Astrocyte (in vitro differentiated cells and primary cell): ENCODE measurements at regions not wholly inside any gene's neighbourhood (a gene's known extent, or its start where the extent isn't known, plus 50 kb on each side); places are given as distances from the start of the nearest gene placed in this dataset.
A peak's percentile ranks its signal among the peaks of the same experiment; 100 is the strongest.
"Not testable (repeated sequence)": the region's sequence is repeated elsewhere in the genome, so short reads cannot be mapped to it uniquely, and the experiment has no call there.

Experiments
- DNase-seq: peaks from one replicate; pipeline ENCODE4 v3.0.0-alpha.2; 2010; ENCODE audit warnings: low read depth
- FAIRE-seq: peaks from 2 replicates; lab custom pipeline; 2011; peaks lifted over from hg19 to GRCh38; lab: Jason Lieb, UNC
- H2AFZ ChIP-seq: 2 replicates; pipeline ENCODE4 v1.6.0; 2012; ENCODE audit warnings: low read depth, low read length, inconsistent platforms
- H3K27ac ChIP-seq: 2 replicates; pipeline ENCODE4 v1.5.1; 2011; ENCODE audit warnings: low read depth, low read length, inconsistent platforms
- H3K27me3 ChIP-seq: 2 replicates; pipeline ENCODE4 v1.6.0; 2011; ENCODE audit warnings: low read length, inconsistent platforms; ENCODE audit not compliant: insufficient read depth
- H3K36me3 ChIP-seq: 2 replicates; pipeline ENCODE4 v1.5.1; 2011; ENCODE audit warnings: low read length, inconsistent platforms; ENCODE audit not compliant: insufficient read depth
- H3K4me1 ChIP-seq: 2 replicates; pipeline ENCODE4 v1.5.1; 2011; ENCODE audit warnings: low read length, inconsistent platforms; ENCODE audit not compliant: insufficient read depth
- H3K4me2 ChIP-seq: 2 replicates; pipeline ENCODE4 v1.6.0; 2012; ENCODE audit warnings: low read length, inconsistent platforms
- H3K4me3 ChIP-seq: 2 replicates; pipeline ENCODE4 v1.5.1; 2011; ENCODE audit warnings: low read depth, mild to moderate bottlenecking, low read length, inconsistent platforms; ENCODE audit not compliant: insufficient read depth
- H3K79me2 ChIP-seq: 2 replicates; pipeline ENCODE4 v1.6.0; 2012; ENCODE audit warnings: mild to moderate bottlenecking, low read length, inconsistent platforms; ENCODE audit not compliant: insufficient read depth
- H3K9ac ChIP-seq: 2 replicates; pipeline ENCODE4 v1.6.0; 2012; ENCODE audit warnings: mild to moderate bottlenecking, low read length, inconsistent platforms
- H3K9me3 ChIP-seq: 2 replicates; pipeline ENCODE4 v1.5.1; 2012; ENCODE audit warnings: low read depth, mild to moderate bottlenecking, low read length, inconsistent platforms; ENCODE audit not compliant: insufficient read depth
- H4K20me1 ChIP-seq: 2 replicates; pipeline ENCODE4 v1.6.0; 2012; ENCODE audit warnings: low read length, inconsistent platforms; ENCODE audit not compliant: insufficient read depth
- H3K27ac Mint-ChIP-seq: one replicate; pipeline ENCODE4 v1.8.0; 2021; ENCODE audit warnings: mild to moderate bottlenecking, mixed read lengths; ENCODE audit not compliant: unreplicated experiment
- H3K27me3 Mint-ChIP-seq: one replicate; pipeline ENCODE4 v1.8.0; 2021; ENCODE audit warnings: low read depth, mixed read lengths; ENCODE audit not compliant: unreplicated experiment
- H3K36me3 Mint-ChIP-seq: one replicate; pipeline ENCODE4 v1.8.0; 2021; ENCODE audit warnings: low read depth, mixed read lengths; ENCODE audit not compliant: unreplicated experiment
- H3K4me1 Mint-ChIP-seq: one replicate; pipeline ENCODE4 v1.8.0; 2021; ENCODE audit warnings: low read depth, mixed read lengths; ENCODE audit not compliant: unreplicated experiment
- H3K4me3 Mint-ChIP-seq: one replicate; pipeline ENCODE4 v1.8.0; 2021; ENCODE audit warnings: mild to moderate bottlenecking, moderate library complexity, mixed read lengths; ENCODE audit not compliant: unreplicated experiment
- H3K9me3 Mint-ChIP-seq: one replicate; pipeline ENCODE4 v1.8.0; 2021; ENCODE audit warnings: mild to moderate bottlenecking, mixed read lengths; ENCODE audit not compliant: unreplicated experiment
- CTCF ChIP-seq: IDR thresholded peaks from 2 replicates; pipeline ENCODE4 v1.5.1; 2011; ENCODE audit warnings: low read depth, mild to moderate bottlenecking, inconsistent platforms, low read length, moderate library complexity; ENCODE audit not compliant: insufficient read depth
- EZH2 ChIP-seq: IDR thresholded peaks from 2 replicates; pipeline ENCODE4 v1.6.1; 2012; ENCODE audit warnings: mild to moderate bottlenecking, low read length, inconsistent platforms; ENCODE audit not compliant: insufficient read depth

GRCh38 chr13:80821466-80821865, 480.5 kb upstream of the SPRY2 start:
- Mint-ChIP-seq H3K4me3 (no peak overlapping the region), H3K9me3 (no peaks in the 10 kb centered on the region), H3K36me3 (no peaks in the 10 kb centered on the region), H3K27ac (peak overlapping the region; percentile 88), H3K27me3 (no peaks in the 10 kb centered on the region), H3K4me1 (peaks cover 14% of the 10 kb centered on the region)
- no peaks in the 10 kb centered on the region for H3K9me3 ChIP-seq
- no peaks in the 10 kb centered on the region for H3K27me3 ChIP-seq
- no peak overlapping the region for H3K4me2 ChIP-seq
- H3K27ac ChIP-seq: no peak overlapping the region
- H3K36me3 ChIP-seq: no peaks in the 10 kb centered on the region
- no peaks in the 10 kb centered on the region for H3K4me1 ChIP-seq
- no peaks in the 10 kb centered on the region for H4K20me1 ChIP-seq
- no peak overlapping the region for H2AFZ ChIP-seq
- TF ChIP-seq CTCF (no peak), EZH2 (no peak)
- no peak for DNase-seq
- H3K4me3 ChIP-seq: no peak overlapping the region
- FAIRE-seq: no peak
- no peak overlapping the region for H3K9ac ChIP-seq
- no peaks in the 10 kb centered on the region for H3K79me2 ChIP-seq

DNA sequence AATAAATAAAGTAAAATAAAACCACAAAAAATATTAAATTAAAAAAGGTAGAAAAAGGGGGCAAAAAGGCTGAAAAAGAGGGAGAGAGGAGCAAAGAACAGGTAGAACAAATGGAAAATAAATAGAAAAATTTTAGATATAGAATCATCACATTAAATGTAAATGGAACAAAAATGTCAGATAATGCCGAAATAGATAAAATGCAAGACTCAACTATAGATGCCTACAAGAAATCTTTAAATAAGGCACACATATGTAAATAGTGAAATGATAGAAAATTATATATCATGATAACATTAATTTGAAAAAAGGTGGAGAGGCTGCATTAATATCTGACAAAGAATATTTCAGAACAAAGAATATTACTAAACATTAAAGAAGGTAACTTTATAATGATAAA, 477.1 kb upstream of the SPRY2 start:
- Mint-ChIP-seq H3K4me1 (peaks cover 24% of the 10 kb centered on the region), H3K36me3 (no peaks in the 10 kb centered on the region), H3K9me3 (peaks cover 3% of the 10 kb centered on the region), H3K27ac (no peak overlapping the region), H3K27me3 (no peaks in the 10 kb centered on the region), H3K4me3 (no peak overlapping the region)
- Histone ChIP-seq H3K4me3 (no peak overlapping the region), H3K9ac (no peak overlapping the region), H2AFZ (no peak overlapping the region), H3K27ac (no peak overlapping the region), H3K9me3 (no peaks in the 10 kb centered on the region), H3K36me3 (no peaks in the 10 kb centered on the region), H3K79me2 (no peaks in the 10 kb centered on the region), H4K20me1 (no peaks in the 10 kb centered on the region), H3K27me3 (no peaks in the 10 kb centered on the region), H3K4me2 (no peak overlapping the region), H3K4me1 (no peaks in the 10 kb centered on the region)
- no peak for DNase-seq
- no peak for TF ChIP-seq EZH2
- TF ChIP-seq CTCF: no peak
- FAIRE-seq: no peak

GRCh38 chr13:80814541-80814940, 473.6 kb upstream of the SPRY2 start:
- no peak overlapping the region for H3K27ac ChIP-seq
- Mint-ChIP-seq H3K27ac (peak overlapping the region; percentile 84), H3K4me1 (peaks cover 9% of the 10 kb centered on the region), H3K27me3 (no peaks in the 10 kb centered on the region), H3K36me3 (no peaks in the 10 kb centered on the region), H3K9me3 (peaks cover 11% of the 10 kb centered on the region), H3K4me3 (no peak overlapping the region)
- no peaks in the 10 kb centered on the region for H3K79me2 ChIP-seq
- no peaks in the 10 kb centered on the region for H3K4me1 ChIP-seq
- H2AFZ ChIP-seq: no peak overlapping the region
- no peak overlapping the region for H3K4me2 ChIP-seq
- no peaks in the 10 kb centered on the region for H3K9me3 ChIP-seq
- no peaks in the 10 kb centered on the region for H3K36me3 ChIP-seq
- no peak for TF ChIP-seq EZH2
- no peak for TF ChIP-seq CTCF
- DNase-seq (peak; percentile 26), FAIRE-seq (no peak)
- H4K20me1 ChIP-seq: no peaks in the 10 kb centered on the region
- H3K4me3 ChIP-seq: no peak overlapping the region
- no peaks in the 10 kb centered on the region for H3K27me3 ChIP-seq
- H3K9ac ChIP-seq: no peak overlapping the region

GRCh38 chr13:80810294-80810693, 469.4 kb upstream of the SPRY2 start:
- H3K9ac ChIP-seq, H3K4me1 Mint-ChIP-seq, H3K36me3 ChIP-seq, H3K4me1 ChIP-seq, H3K27me3 ChIP-seq, H3K79me2 ChIP-seq, H3K36me3 Mint-ChIP-seq, H3K27ac ChIP-seq, H2AFZ ChIP-seq, DNase-seq, H3K4me2 ChIP-seq, H3K27ac Mint-ChIP-seq, H3K4me3 Mint-ChIP-seq, H3K27me3 Mint-ChIP-seq, FAIRE-seq, H4K20me1 ChIP-seq, H3K9me3 ChIP-seq, H3K9me3 Mint-ChIP-seq, H3K4me3 ChIP-seq: not testable (repeated sequence)
